Islet of Langerhans (tissue), 1 donor: ENCODE measurements at regions not wholly inside any gene's neighbourhood (a gene's known extent, or its start where the extent isn't known, plus 50 kb on each side); places are given as distances from the start of the nearest gene placed in this dataset.

Experiments used
- FAIRE-seq: peaks from one replicate; lab custom pipeline; 2011; peaks lifted over from hg19 to GRCh38; lab: Jason Lieb, UNC

DNA sequence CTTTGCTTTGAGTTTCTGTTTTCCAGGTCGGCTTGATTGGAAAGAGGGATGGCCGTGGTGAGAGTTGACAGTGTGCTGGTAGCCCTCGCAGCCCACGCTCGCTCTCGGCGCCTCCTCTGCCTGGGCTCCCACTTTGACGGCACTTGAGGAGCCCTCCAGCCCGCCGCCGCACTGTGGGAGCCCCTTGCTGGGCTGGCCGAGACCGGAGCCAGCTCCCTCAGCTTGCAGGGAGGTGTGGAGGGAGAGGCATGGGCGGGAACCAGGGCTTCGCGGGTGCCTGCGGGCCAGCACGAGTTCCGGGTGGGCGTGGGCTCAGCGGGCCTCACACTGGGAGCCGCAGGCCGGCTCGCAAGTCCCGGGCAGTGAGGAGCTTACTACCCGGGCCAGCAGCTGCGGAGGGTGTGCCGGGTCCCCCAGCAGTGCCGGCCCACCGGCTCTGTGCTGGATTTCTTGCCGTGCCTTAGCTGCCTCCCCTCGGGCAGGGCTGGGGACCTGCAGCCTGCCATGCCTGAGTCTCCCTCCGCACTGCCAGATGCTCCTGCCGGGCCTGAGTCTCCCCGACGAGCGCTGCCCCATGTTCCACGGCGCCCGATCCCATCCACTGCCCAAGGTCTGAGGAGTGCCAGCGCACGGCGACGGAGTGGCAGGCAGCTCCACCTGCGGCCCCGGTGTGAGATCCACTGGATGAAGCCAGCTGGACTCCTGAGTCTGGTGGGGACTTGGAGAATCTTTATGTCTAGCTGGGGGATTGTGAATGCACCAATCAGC is 166.4 kb upstream of the FAT1 start:
- no peak for FAIRE-seq

DNA sequence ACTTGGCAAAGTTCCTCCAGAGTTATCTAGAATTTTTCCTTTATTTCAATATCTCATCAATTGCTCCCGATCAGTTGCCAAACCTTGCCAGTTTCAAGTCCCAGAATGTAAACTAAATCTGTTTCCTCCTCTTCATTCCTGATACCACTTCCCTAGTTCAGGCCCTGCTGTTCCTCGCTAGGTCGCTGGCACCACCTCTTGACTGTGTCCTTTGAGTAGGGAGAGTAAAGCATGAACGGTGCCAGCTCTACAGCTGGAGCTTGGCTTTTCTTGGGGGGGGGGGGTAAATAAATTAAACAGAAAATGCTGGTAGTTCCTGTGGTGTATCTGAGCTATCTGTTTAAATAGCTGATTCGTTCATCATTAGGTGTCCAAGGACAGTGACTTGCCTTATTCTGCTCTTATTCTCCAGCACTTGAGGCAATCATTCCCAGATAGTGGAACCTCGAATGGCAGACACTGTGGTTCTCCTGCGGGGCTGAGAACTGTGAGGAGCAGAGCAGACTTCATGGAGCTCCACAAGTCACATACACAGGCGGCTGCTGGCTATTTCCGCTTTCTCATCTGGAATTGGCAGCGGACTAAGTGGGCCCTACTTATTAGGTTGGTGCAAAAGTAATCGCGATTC is 168.3 kb upstream of the FAT1 start:
- no peak for FAIRE-seq

- FAIRE-seq, result no peak
Measured at GRCh38 chr4:186898367-186898766, 174.7 kb upstream of the FAT1 start.

GRCh38 chr4:186900232-186900900 is 176.7 kb upstream of the FAT1 start:
- FAIRE-seq, result no peak

GRCh38 chr4:186900984-186901383 is 177.3 kb upstream of the FAT1 start:
- FAIRE-seq, result no peak

DNA sequence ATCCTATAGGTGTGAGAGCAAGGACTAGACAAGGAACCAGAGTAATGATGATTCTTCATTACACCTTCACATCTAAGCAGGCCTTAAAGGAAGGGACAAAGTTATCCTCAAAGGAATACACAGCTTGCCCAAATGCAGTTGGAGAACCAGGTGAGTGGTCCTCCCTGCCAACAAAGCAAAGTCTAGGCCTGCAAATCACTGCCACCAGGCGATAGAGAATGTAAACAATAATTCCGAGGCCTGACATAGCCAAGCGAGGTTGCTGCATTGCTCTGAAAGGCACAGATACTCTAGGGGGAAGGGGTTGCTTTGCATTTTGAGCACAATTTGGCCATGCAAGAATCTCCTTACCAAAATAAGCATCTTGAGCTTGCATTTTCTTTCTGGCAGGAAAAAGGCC is 178.2 kb upstream of the FAT1 start:
- FAIRE-seq, result no peak

- no peak for FAIRE-seq
Measured at GRCh38 chr4:186902361-186902760, 178.7 kb upstream of the FAT1 start.

- FAIRE-seq, result peak; percentile 36
Measured at GRCh38 chr4:186904101-186904500, 180.4 kb upstream of the FAT1 start.

DNA sequence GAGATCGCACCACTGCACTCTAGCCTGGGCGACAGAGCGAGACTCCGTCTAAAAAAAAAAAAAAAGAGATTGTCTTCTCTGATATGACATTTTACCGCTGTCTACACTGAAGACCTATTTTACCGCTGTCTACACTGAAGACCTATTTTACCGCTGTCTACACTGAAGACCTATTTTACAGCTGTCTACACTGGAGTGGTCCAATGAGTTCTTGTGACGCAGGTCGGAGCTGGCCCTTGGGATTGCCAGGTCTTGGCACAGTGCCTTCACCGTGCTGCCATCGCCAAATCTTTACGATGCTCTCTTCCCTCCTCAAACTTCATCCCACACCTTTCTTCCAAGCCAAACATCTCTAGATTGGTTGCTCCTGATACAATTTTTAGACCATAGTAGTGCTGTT is 183.1 kb upstream of the FAT1 start:
- FAIRE-seq, result no peak

DNA sequence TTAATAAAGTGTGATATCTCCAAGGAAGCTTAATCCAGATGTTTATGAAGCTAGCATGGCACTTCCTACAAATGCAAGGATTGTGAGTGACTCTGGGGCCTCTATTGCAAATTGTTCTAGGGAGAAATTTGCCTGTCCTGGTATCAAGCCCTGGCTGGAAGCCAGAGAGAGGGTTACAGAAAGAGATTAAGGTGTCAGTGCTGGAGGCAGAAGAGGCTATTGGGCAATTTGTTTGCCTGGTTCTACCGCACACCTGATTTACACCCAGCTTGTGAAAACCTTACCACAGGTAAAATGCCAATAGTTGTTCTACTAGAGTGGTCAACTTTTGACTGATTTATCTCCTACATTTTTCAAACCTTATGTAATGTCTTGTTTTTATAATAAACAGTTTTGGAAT is 186.7 kb upstream of the FAT1 start:
- FAIRE-seq, result no peak

DNA sequence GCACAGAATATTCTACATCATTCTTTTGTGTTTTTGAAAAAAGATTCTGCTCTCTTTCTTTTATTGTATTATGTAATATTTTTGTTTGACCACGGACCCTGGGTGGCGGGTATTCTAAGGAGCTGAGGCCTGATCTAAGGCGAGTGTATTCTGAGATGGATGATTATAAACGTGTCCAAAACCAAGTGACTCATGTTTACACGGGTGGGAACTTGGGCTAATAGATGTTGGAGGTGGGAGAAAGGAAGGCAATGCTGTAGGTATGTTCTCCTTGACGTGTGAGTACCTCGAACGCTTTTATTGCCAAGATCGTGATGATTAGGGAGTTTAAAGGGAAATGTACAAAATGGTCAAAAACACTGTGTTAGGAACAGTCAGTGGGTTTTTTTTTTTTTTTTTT is 188.9 kb upstream of the FAT1 start:
- no peak for FAIRE-seq

DNA sequence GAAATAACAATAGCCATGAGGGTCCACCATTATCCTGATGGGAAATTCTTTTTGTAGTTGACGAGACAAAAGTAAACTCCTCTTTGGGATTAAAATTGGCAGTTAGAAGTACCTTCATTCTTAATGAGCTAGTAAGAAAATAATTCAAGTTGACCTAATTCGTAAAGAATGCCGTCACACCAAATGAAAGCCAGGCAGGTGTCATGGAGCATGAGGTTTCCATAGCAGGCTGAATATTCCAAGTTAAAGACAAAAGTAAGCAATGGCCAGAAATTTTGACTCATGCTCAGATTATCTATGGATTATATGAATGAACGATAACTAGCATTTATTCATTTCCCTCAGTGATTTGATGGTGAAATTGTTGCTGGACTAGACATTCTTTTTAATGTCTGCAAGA is 192.2 kb upstream of the FAT1 start:
- no peak for FAIRE-seq

GRCh38 chr4:186917136-186917535 is 193.5 kb upstream of the FAT1 start:
- no peak for FAIRE-seq

GRCh38 chr4:186918466-186918865 is 194.8 kb upstream of the FAT1 start:
- FAIRE-seq, result no peak

GRCh38 chr4:186919340-186919739 is 195.7 kb upstream of the FAT1 start:
- no peak for FAIRE-seq

DNA sequence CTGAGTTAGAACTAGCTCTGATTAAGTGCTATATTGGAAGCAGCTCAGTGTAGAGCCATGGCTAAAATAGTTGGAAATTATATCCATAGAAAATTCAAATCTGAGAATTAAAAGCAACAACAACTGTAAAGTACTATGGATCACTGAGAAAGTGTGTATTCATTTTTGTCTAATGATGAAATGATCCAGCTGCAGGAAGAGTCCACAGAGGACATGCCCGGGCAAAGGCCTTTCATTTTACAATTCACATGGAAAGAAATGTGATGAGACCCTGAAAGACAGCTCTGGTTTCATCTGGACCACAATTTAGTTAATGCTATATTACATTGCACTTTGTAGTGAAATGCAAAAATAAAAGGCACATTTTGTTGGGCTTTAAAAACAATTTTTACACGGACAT is 196.8 kb upstream of the FAT1 start:
- FAIRE-seq, result no peak

- FAIRE-seq, result no peak
Measured at GRCh38 chr4:186920992-186921391, 197.3 kb upstream of the FAT1 start.

DNA sequence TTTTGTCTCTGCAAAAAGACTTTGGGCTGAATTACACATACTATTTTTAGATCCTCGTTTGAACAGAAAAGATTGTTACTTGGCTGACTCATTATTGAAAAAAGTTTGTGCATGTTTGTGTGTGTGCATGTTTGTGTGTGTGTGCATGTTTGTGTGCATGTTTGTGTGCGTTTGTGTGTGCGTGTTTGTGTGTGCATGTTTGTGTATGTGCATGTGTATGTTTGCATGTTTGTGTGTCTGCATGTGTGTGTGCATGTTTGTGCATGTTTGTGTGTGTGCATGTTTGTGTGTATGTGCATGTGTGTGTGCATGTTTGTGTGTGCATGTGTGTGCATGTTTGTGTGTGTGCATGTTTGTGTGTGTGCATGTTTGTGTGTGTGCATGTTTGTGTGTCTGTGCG is 201.1 kb upstream of the FAT1 start:
- FAIRE-seq, result no peak

- no peak for FAIRE-seq
Measured at GRCh38 chr4:186927624-186928023, 204.0 kb upstream of the FAT1 start.

DNA sequence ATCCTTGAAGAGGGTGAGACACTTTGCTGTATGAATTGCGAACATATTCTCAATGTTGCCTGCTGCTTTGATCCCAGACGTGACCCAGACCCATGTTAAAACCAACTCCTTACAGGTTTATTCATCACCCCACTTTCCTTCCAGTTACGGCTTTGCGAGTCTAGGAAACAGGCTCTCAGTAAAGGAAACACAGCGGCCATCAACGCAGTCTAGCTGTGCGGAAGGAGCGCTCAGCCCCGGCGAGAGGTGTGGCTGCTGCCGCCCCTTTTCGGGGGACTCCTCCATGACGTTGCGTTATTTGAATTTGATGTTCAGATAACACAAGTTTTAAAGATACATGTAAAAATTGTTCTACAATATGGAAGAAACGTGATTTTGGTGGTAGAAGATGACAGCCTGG is 206.4 kb upstream of the FAT1 start:
- no peak for FAIRE-seq

DNA sequence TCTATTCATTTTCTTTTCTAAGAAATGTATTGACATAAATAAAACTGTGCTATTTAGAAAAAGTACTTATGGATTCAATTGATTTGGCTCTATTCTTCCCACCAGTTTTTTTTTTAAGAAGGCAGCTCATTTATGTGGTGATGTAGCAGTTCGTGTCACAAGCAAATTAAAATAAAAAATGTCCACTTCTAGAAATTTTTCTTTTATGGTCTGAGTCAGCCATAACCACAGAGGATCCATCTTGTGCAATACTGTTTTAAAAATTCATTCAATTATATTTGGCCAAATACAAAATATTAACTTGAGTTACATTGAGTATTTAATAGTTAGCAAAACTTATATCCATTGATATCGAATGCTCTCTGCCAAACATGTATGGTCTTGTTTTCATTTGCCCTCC is 207.9 kb upstream of the FAT1 start:
- no peak for FAIRE-seq

DNA sequence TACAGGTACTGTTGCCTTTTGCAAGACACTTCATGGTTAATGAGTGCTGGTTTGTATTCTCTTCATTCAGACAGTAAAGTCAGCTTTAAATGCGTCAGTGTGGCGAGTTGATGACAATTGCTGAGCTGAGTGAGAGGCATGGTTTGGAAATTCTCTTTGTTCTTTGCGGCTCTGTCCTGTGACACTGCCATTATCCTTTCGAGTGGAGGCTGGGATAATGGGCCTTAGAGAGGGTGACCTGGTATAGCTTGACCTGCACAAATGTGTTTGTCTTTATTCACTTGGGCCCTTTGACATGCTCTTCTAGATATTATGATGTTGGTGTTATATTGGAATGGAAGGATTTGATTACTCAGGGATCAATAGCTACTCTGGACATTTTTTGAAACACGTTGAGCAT is 208.5 kb upstream of the FAT1 start:
- FAIRE-seq, result no peak

- no peak for FAIRE-seq
Measured at GRCh38 chr4:186932631-186933187, 209.1 kb upstream of the FAT1 start.
